Naive thymus-derived CD4-positive, alpha-beta T cell (primary cell): ENCODE measurements at regions not wholly inside any gene's neighbourhood (a gene's known extent, or its start where the extent isn't known, plus 50 kb on each side); places are given as distances from the start of the nearest gene placed in this dataset.

ENCODE experiments used
- ATAC-seq: fragments of 150-1000 bp; cut with Tn5 transposase; 2 replicates; pipeline ENCODE4 v1.10.0; 2021; ENCODE audit warnings: mild to moderate bottlenecking, moderate library complexity
- CTCF ChIA-PET: fragments of 350-600 bp; sonication (Branson Sonifier 250); formaldehyde crosslinking; loops from one replicate; lab custom pipeline; 2021; ENCODE audit warnings: antibody characterized with exemption; lab: Charles Lee
- POLR2A ChIA-PET: fragments of 350-600 bp; sonication (Branson Sonifier 250); formaldehyde crosslinking; loops from one replicate; lab custom pipeline; 2021; ENCODE audit warnings: antibody characterized with exemption, inconsistent platforms; lab: Charles Lee
- DNase-seq, 9 donors: peaks; one replicate each; pipeline versions ENCODE4 v3.0.0 to v3.0.0-alpha.2; 2020 to 2022; ENCODE audit warnings: mixed read lengths in 1 of 9
- H3K27ac ChIP-seq: one replicate; pipeline ENCODE4 v1.7.0; 2013; ENCODE audit warnings: mild to moderate bottlenecking, low read depth, low read length, moderate library complexity
- H3K27me3 ChIP-seq, 2 donors: one replicate each; pipeline ENCODE4 v1.7.0; 2013; ENCODE audit warnings: low read length in 2 of 2, mild to moderate bottlenecking in 2 of 2, moderate library complexity in 2 of 2; ENCODE audit not compliant: control insufficient read depth in 2 of 2, insufficient read depth in 2 of 2
- H3K36me3 ChIP-seq, 3 experiments: 1 replicate in 2 of 3; 2 replicates in 1 of 3; pipeline ENCODE4 v1.7.0; 2013; ENCODE audit warnings: low read length in 3 of 3, mild to moderate bottlenecking in 3 of 3, moderate library complexity in 1 of 3; ENCODE audit not compliant: insufficient read depth in 3 of 3, control insufficient read depth in 2 of 3
- H3K4me1 ChIP-seq, 2 donors: one replicate each; pipeline ENCODE4 v1.7.0; 2013; ENCODE audit warnings: low read length in 2 of 2, mild to moderate bottlenecking in 2 of 2, moderate library complexity in 1 of 2; ENCODE audit not compliant: control insufficient read depth in 2 of 2, insufficient read depth in 2 of 2
- H3K4me3 ChIP-seq: 2 replicates; pipeline ENCODE4 v1.7.0; 2013; ENCODE audit warnings: mild to moderate bottlenecking, low read length
- H3K9me3 ChIP-seq, 3 experiments: 1 replicate in 2 of 3; 2 replicates in 1 of 3; pipeline ENCODE4 v1.7.0; 2013; ENCODE audit warnings: low read length in 3 of 3; ENCODE audit not compliant: control insufficient read depth in 2 of 3
- H3K27ac Mint-ChIP-seq, 9 donors: one replicate each; pipeline ENCODE4 v1.8.0; 2020 to 2022; ENCODE audit warnings: mixed read lengths in 9 of 9, mild to moderate bottlenecking in 8 of 9, moderate library complexity in 5 of 9, inconsistent platforms in 2 of 9
- H3K27me3 Mint-ChIP-seq, 5 donors: one replicate each; pipeline ENCODE4 v1.8.0; 2021 to 2022; ENCODE audit warnings: mixed read lengths in 5 of 5, mild to moderate bottlenecking in 1 of 5
- H3K36me3 Mint-ChIP-seq, 5 donors: one replicate each; pipeline ENCODE4 v1.8.0; 2020 to 2022; ENCODE audit warnings: mixed read lengths in 5 of 5, mild to moderate bottlenecking in 3 of 5, inconsistent platforms in 1 of 5
- H3K4me1 Mint-ChIP-seq, 7 donors: one replicate each; pipeline ENCODE4 v1.8.0; 2020 to 2022; ENCODE audit warnings: mixed read lengths in 7 of 7, mild to moderate bottlenecking in 3 of 7, inconsistent platforms in 1 of 7
- H3K4me3 Mint-ChIP-seq, 10 donors: one replicate each; pipeline ENCODE4 v1.8.0; 2020 to 2022; ENCODE audit warnings: mild to moderate bottlenecking in 10 of 10, mixed read lengths in 10 of 10, moderate library complexity in 6 of 10, inconsistent platforms in 2 of 10
- H3K9me3 Mint-ChIP-seq, 11 donors: one replicate each; pipeline ENCODE4 v1.8.0; 2020 to 2022; ENCODE audit warnings: mixed read lengths in 11 of 11, mild to moderate bottlenecking in 4 of 11, inconsistent platforms in 1 of 11, moderate library complexity in 1 of 11
- intact Hi-C, 2 donors: fragments of 100-400 bp; cut with micrococcal nuclease; formaldehyde crosslinking; loops; one replicate each; pipeline ENCODE4 v1.15.1; 2023

DNA sequence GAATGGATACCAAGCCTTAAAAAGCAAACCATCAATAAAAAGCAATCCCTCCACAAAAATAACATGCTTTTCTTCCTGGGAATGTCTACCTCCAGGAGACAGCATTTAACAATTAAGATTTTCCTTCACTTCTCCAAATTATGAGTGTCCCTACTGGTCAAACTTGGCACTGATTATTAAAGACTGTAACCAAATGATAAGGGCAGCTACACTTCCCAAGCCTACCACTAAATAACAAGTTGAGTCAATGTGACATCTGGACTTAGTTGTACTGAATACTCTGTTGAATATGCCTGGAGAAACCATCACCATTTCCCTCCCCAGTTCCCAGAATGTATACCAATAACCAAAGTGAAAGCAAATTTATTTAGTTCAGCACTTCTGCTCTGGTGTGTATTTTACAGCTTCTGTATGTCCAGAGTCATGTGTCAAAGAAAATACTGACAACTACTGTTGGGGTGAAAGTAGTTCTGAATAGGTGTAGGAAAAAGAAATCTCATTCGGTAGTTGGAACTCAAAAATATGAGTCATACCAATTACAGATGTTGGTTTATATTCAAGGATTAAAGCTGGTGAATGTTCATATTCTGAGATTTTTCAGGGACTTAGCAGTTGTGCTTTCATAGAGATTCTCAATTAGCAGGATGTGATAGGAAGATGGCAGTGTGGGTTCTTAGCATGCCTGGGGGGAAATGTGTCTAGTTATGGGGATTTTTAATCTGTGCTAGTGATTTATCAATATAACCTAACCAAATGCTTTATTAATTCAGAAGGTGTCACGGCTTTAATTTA lies 1291.6 kb upstream of the GYPC start:
- intact Hi-C loops = no loop called here
- Histone ChIP-seq H3K4me3 (no peak overlapping the region), H3K27ac (no peak overlapping the region), H3K36me3 (no peaks in the 10 kb centered on the region), H3K27me3 (no peaks in the 10 kb centered on the region), H3K4me1 (no peaks in the 10 kb centered on the region), H3K9me3 (no peaks in the 10 kb centered on the region)
- Mint-ChIP-seq H3K4me1 (no peaks in the 10 kb centered on the region), H3K27ac (no peak overlapping the region), H3K36me3 (no peaks in the 10 kb centered on the region), H3K9me3 (peaks cover 0 to 17% (median 9%) of the 10 kb centered on the region in 11 donors), H3K27me3 (no peaks in the 10 kb centered on the region), H3K4me3 (no peak overlapping the region)
- ChIA-PET POLR2A (no interaction called here), CTCF (no interaction called here)
- no peak for DNase-seq
- ATAC-seq = no peak

DNA sequence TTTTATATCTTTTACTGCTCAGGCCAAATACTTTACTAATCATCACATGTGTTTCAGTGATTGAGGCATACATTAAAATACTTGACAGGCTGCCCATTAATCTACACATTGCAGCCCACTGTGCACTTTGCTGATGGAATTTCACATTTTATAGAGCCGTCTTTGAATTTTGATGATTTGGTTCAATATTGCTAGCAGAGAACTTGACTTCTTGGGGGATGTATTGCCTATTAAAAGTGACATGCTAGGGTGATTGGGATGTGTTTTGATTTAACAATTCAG lies 1291.0 kb upstream of the GYPC start:
- Mint-ChIP-seq H3K4me1 (no peaks in the 10 kb centered on the region), H3K9me3 (peaks cover 0 to 17% (median 9%) of the 10 kb centered on the region in 11 donors), H3K4me3 (no peak overlapping the region), H3K36me3 (no peaks in the 10 kb centered on the region), H3K27me3 (no peaks in the 10 kb centered on the region), H3K27ac (no peak overlapping the region)
- CTCF ChIA-PET = no interaction called here
- Histone ChIP-seq H3K4me1 (no peaks in the 10 kb centered on the region), H3K9me3 (no peaks in the 10 kb centered on the region), H3K27ac (no peak overlapping the region), H3K27me3 (no peaks in the 10 kb centered on the region), H3K4me3 (no peak overlapping the region), H3K36me3 (no peaks in the 10 kb centered on the region)
- POLR2A ChIA-PET = no interaction called here
- no peak for ATAC-seq
- no peak for DNase-seq
- intact Hi-C loops = no loop called here

DNA sequence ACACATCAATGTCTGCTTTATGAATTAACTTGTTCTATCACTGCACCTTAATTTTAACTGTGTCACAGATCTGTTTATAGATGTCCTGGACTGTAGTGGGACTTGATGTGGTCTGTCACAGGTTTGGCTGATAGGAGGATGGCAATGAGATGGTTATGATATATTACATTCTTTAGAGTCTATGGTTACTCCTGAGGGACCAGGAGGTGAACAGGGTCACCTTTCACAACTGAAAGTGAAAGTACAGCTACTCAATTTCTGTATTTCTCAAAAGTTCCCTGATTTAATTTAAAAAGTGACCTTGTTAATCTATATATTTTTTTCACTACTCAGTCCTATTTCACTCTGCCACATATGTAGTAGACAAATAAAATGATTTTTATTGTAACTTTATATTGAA lies 1284.1 kb upstream of the GYPC start:
- Histone ChIP-seq H3K4me3 (no peak overlapping the region), H3K36me3 (no peaks in the 10 kb centered on the region), H3K27me3 (no peaks in the 10 kb centered on the region), H3K27ac (no peak overlapping the region), H3K9me3 (no peaks in the 10 kb centered on the region), H3K4me1 (no peaks in the 10 kb centered on the region)
- intact Hi-C loops = no loop called here
- ChIA-PET POLR2A (no interaction called here), CTCF (no interaction called here)
- ATAC-seq (no peak), DNase-seq (no peak)
- Mint-ChIP-seq H3K9me3 (peaks cover 0 to 13% (median 7%) of the 10 kb centered on the region in 11 donors), H3K27me3 (no peaks in the 10 kb centered on the region), H3K4me1 (no peaks in the 10 kb centered on the region), H3K4me3 (no peak overlapping the region), H3K27ac (no peak overlapping the region), H3K36me3 (no peaks in the 10 kb centered on the region)

DNA sequence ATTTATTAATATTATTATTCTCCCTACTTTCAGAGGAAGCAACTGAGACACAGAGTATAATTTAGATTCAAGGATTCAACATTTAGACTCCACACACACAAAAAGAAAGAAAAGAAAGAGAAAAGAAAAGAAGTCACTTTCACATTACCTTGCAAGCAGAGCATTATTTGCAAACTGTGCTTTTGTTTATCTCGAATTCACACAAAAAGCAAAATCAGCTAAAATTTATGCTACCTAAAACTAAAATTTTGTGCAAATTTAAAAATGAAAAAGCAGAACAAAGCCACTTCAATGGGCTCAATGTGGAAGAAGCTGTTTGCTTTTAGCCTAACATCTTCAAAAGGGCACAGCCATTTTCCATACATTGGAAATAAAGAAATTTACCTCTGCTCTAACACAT lies 1282.7 kb upstream of the GYPC start:
- Histone ChIP-seq H3K9me3 (no peaks in the 10 kb centered on the region), H3K4me3 (no peak overlapping the region), H3K36me3 (no peaks in the 10 kb centered on the region), H3K4me1 (no peaks in the 10 kb centered on the region), H3K27me3 (no peaks in the 10 kb centered on the region), H3K27ac (no peak overlapping the region)
- H3K36me3 Mint-ChIP-seq = no peaks in the 10 kb centered on the region
- no peak for DNase-seq
- no peaks in the 10 kb centered on the region for H3K4me1 Mint-ChIP-seq
- ChIA-PET POLR2A (no interaction called here), CTCF (no interaction called here)
- H3K9me3 Mint-ChIP-seq = peaks cover 0 to 15% (median 7%) of the 10 kb centered on the region in 11 donors
- no peak overlapping the region for H3K27ac Mint-ChIP-seq
- H3K27me3 Mint-ChIP-seq = no peaks in the 10 kb centered on the region
- intact Hi-C loops = no loop called here
- ATAC-seq = no peak
- H3K4me3 Mint-ChIP-seq = no peak overlapping the region

DNA sequence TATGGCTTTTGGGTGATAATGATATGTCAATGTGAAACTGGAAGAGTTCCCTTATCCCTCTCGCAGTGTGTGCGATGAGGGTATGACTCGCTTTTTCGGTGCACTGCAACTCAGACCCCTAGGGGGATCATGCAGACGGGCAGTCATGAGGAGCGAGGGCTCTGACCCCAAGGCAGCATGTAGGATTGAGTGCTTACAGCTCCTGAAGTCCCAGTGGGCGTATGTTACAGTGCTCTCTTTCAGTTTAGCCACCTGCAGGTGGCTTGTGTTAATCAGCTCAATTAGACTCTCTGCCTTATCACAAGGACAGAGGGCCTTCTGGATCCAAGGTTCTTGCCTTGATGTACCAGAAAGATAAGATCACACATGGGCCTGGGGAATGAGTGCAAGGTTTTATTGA lies 1269.9 kb upstream of the GYPC start:
- DNase-seq = no peak
- H3K27ac Mint-ChIP-seq = no peak overlapping the region
- Histone ChIP-seq H3K4me3 (no peak overlapping the region), H3K9me3 (no peaks in the 10 kb centered on the region), H3K36me3 (no peaks in the 10 kb centered on the region), H3K27me3 (no peaks in the 10 kb centered on the region), H3K4me1 (no peaks in the 10 kb centered on the region), H3K27ac (no peak overlapping the region)
- ChIA-PET CTCF (no interaction called here), POLR2A (no interaction called here)
- H3K27me3 Mint-ChIP-seq = no peaks in the 10 kb centered on the region
- no peak for ATAC-seq
- intact Hi-C loops = no loop called here
- no peak overlapping the region for H3K4me3 Mint-ChIP-seq
- peaks cover 2 to 26% (median 6%) of the 10 kb centered on the region in 11 donors for H3K9me3 Mint-ChIP-seq
- no peaks in the 10 kb centered on the region for H3K4me1 Mint-ChIP-seq
- H3K36me3 Mint-ChIP-seq = no peaks in the 10 kb centered on the region

DNA sequence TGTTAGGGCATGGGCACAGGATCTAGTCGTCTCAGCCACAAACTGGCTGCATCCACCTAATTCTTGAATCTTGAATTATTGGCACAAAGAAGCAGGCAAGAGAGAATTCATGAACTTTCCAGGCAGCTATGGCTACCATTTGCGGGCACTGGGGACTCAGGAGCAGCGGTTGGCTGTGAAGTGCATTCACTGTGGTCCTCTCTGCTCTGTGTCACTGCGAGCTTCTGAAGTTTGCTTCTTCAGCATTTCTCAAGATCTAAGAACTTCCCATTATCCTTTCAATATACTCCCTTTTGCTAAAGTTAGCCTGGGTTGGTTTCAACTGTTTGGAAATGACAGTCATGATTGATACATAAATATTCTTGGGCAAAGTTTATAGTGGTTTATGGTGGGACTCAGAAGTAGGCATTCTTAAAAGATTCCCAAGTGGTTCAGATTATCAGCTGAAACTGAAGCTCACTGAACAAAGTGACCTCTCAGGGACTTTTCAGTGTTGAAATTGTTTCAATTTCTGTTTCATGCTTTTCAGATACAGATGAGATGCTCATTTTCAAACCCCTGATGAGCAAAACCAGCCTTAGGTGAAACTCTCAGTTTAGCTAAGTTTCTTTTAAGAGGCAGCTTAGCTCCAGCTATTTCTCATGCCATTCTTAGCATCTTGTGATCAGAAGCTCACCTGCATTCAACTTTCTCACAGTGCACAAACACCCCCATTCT lies 1258.3 kb upstream of the GYPC start:
- H3K27me3 Mint-ChIP-seq = no peaks in the 10 kb centered on the region
- CTCF ChIA-PET = no interaction called here

More for the DNA sequence above, 1258.3 kb upstream of the GYPC start:
- POLR2A ChIA-PET = no interaction called here
- H3K4me1 ChIP-seq = no peaks in the 10 kb centered on the region
- ATAC-seq (no peak), DNase-seq (no peak)
- no peaks in the 10 kb centered on the region for H3K27me3 ChIP-seq
- no peaks in the 10 kb centered on the region for H3K9me3 ChIP-seq
- intact Hi-C loops = no loop called here
- Mint-ChIP-seq H3K9me3 (peaks cover 0 to 15% (median 0%) of the 10 kb centered on the region in 11 donors), H3K36me3 (no peaks in the 10 kb centered on the region), H3K27ac (no peak overlapping the region), H3K4me3 (no peak overlapping the region), H3K4me1 (no peaks in the 10 kb centered on the region)
- H3K4me3 ChIP-seq = no peak overlapping the region
- no peaks in the 10 kb centered on the region for H3K36me3 ChIP-seq
- no peak overlapping the region for H3K27ac ChIP-seq
